Osteocyte (in vitro differentiated cells): ENCODE measurements at regions not wholly inside any gene's neighbourhood (a gene's known extent, or its start where the extent isn't known, plus 50 kb on each side); places are given as distances from the start of the nearest gene placed in this dataset.

ENCODE experiments used
- DNase-seq: peaks from one replicate; pipeline ENCODE4 v3.0.0; 2021; ENCODE audit warnings: mixed read lengths; ENCODE audit not compliant: unreplicated experiment; ENCODE audit errors: extremely low spot score
- H3K27ac Mint-ChIP-seq: one replicate; pipeline ENCODE4 v1.8.0; 2021; ENCODE audit warnings: mild to moderate bottlenecking, mixed read lengths; ENCODE audit not compliant: unreplicated experiment
- H3K27me3 Mint-ChIP-seq: one replicate; pipeline ENCODE4 v1.8.0; 2021; ENCODE audit warnings: mixed read lengths; ENCODE audit not compliant: unreplicated experiment
- H3K36me3 Mint-ChIP-seq: one replicate; pipeline ENCODE4 v1.8.0; 2021; ENCODE audit warnings: mixed read lengths; ENCODE audit not compliant: unreplicated experiment
- H3K4me1 Mint-ChIP-seq: one replicate; pipeline ENCODE4 v1.8.0; 2021; ENCODE audit warnings: mixed read lengths; ENCODE audit not compliant: unreplicated experiment
- H3K4me3 Mint-ChIP-seq: one replicate; pipeline ENCODE4 v1.8.0; 2021; ENCODE audit warnings: mild to moderate bottlenecking, moderate library complexity, mixed read lengths; ENCODE audit not compliant: unreplicated experiment
- H3K9me3 Mint-ChIP-seq: one replicate; pipeline ENCODE4 v1.8.0; 2021; ENCODE audit warnings: mixed read lengths; ENCODE audit not compliant: unreplicated experiment
- TF ChIP-seq, protein P1 (sequence below): fragments of 200-600 bp; sonication (generic); IDR thresholded peaks from 2 replicates; pipeline ENCODE4 v1.5.0; 2021; ENCODE audit warnings: antibody characterized with exemption, mild to moderate bottlenecking, moderate library complexity

- no peak for DNase-seq
- TF ChIP-seq, protein P1, sequence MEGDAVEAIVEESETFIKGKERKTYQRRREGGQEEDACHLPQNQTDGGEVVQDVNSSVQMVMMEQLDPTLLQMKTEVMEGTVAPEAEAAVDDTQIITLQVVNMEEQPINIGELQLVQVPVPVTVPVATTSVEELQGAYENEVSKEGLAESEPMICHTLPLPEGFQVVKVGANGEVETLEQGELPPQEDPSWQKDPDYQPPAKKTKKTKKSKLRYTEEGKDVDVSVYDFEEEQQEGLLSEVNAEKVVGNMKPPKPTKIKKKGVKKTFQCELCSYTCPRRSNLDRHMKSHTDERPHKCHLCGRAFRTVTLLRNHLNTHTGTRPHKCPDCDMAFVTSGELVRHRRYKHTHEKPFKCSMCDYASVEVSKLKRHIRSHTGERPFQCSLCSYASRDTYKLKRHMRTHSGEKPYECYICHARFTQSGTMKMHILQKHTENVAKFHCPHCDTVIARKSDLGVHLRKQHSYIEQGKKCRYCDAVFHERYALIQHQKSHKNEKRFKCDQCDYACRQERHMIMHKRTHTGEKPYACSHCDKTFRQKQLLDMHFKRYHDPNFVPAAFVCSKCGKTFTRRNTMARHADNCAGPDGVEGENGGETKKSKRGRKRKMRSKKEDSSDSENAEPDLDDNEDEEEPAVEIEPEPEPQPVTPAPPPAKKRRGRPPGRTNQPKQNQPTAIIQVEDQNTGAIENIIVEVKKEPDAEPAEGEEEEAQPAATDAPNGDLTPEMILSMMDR = no peak
- H3K27me3 Mint-ChIP-seq = peaks cover 52% of the 10 kb centered on the region
- peaks cover 6% of the 10 kb centered on the region for H3K4me1 Mint-ChIP-seq
- H3K4me3 Mint-ChIP-seq = no peak overlapping the region
- no peaks in the 10 kb centered on the region for H3K36me3 Mint-ChIP-seq
- H3K27ac Mint-ChIP-seq = no peak overlapping the region
- H3K9me3 Mint-ChIP-seq = no peaks in the 10 kb centered on the region
Observed at GRCh38 chr9:38198140-38198539, 129.1 kb upstream of the SHB start.

DNA sequence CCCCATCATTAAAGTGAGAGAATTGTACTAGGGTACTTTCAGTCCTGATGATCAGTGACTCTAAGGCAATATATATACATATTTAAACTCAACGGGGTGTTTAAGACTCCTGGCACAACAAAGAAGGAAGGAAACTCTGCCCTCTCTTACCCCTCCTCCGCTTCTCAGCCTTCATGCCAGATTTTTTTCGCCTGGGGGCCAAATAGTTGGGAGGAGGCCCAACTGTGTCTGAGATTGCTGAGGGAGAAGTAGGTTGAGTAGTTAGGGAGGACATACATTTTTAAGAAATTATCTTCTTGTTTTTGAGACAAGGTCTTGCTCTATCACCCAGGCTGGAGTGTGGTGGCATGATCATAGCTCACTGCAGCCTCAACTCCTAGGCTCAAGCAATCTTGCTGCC, 127.7 kb upstream of the SHB start:
- no peak overlapping the region for H3K27ac Mint-ChIP-seq
- H3K27me3 Mint-ChIP-seq = peaks cover 48% of the 10 kb centered on the region
- H3K4me1 Mint-ChIP-seq = peaks cover 6% of the 10 kb centered on the region
- no peak overlapping the region for H3K4me3 Mint-ChIP-seq
- H3K36me3 Mint-ChIP-seq = no peaks in the 10 kb centered on the region
- TF ChIP-seq, protein P1 = no peak
- no peaks in the 10 kb centered on the region for H3K9me3 Mint-ChIP-seq
- no peak for DNase-seq

DNA sequence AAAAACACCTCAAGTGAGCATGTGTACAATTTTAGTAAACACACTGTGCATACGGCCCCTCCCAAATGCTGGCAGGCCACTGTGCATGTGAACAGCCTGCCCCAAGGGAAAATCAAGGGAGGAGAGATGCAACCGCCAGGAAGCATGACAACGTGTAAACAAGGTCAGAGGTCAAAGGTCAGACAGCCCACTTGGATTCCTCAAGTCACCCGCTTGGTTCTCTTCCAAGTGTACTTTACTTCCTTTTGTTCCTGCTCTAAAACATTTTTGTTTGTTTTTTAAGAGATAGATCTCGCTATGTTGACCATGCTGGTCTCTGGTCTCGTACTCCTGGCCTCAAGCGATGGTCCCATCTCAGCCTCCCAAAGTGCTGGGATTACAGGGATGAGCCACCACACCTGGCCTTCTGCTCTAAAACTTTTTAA, 126.7 kb upstream of the SHB start:
- H3K27me3 Mint-ChIP-seq = peaks cover 42% of the 10 kb centered on the region
- no peak overlapping the region for H3K4me3 Mint-ChIP-seq
- no peaks in the 10 kb centered on the region for H3K9me3 Mint-ChIP-seq
- no peak for DNase-seq
- H3K36me3 Mint-ChIP-seq = no peaks in the 10 kb centered on the region
- H3K27ac Mint-ChIP-seq = no peak overlapping the region
- peaks cover 6% of the 10 kb centered on the region for H3K4me1 Mint-ChIP-seq
- TF ChIP-seq, protein P1 = no peak

GRCh38 chr9:38194870-38195269, 125.8 kb upstream of the SHB start:
- DNase-seq = no peak
- Mint-ChIP-seq H3K4me3 (no peak overlapping the region), H3K36me3 (no peaks in the 10 kb centered on the region), H3K27ac (no peak overlapping the region), H3K9me3 (no peaks in the 10 kb centered on the region), H3K27me3 (peaks cover 36% of the 10 kb centered on the region), H3K4me1 (peaks cover 6% of the 10 kb centered on the region)
- TF ChIP-seq, protein P1 = no peak

GRCh38 chr9:38192731-38193265, 123.8 kb upstream of the SHB start:
- DNase-seq = no peak
- TF ChIP-seq, protein P1 = no peak
- Mint-ChIP-seq H3K27me3 (peaks cover 21% of the 10 kb centered on the region), H3K27ac (no peak overlapping the region), H3K4me3 (no peak overlapping the region), H3K9me3 (no peaks in the 10 kb centered on the region), H3K4me1 (peaks cover 6% of the 10 kb centered on the region), H3K36me3 (no peaks in the 10 kb centered on the region)
